ES-I3 (cell line): ENCODE measurements at regions not wholly inside any gene's neighbourhood (a gene's known extent, or its start where the extent isn't known, plus 50 kb on each side); places are given as distances from the start of the nearest gene placed in this dataset.

Source experiments
- H3K36me3 ChIP-seq: 2 replicates; pipeline ENCODE4 v1.6.1; 2013; ENCODE audit warnings: mild to moderate bottlenecking, low read length, control low read depth, moderate library complexity; ENCODE audit not compliant: insufficient read depth
- H3K4me1 ChIP-seq: 2 replicates; pipeline ENCODE4 v1.6.1; 2013; ENCODE audit warnings: mild to moderate bottlenecking, control low read depth, low read length; ENCODE audit not compliant: insufficient read depth
- H3K9ac ChIP-seq: 2 replicates; pipeline ENCODE4 v1.6.1; 2013; ENCODE audit warnings: low read depth, mild to moderate bottlenecking, low read length, moderate library complexity
- H3K9me3 ChIP-seq: 2 replicates; pipeline ENCODE4 v1.6.1; 2013; ENCODE audit warnings: mild to moderate bottlenecking, low read length, moderate library complexity; ENCODE audit not compliant: control insufficient read depth, insufficient read depth

GRCh38 chr14:97262336-97262735, 465.2 kb downstream of the VRK1 start:
- Histone ChIP-seq H3K4me1 (peaks cover 5% of the 10 kb centered on the region; the same call in 1 of the 2 replicates), H3K9ac (no peak overlapping the region), H3K36me3 (no peaks in the 10 kb centered on the region), H3K9me3 (peaks cover 3% of the 10 kb centered on the region; the same call in 1 of the 2 replicates)

- Histone ChIP-seq H3K9ac (no peak overlapping the region), H3K9me3 (peaks cover 3% of the 10 kb centered on the region; the same call in 1 of the 2 replicates), H3K36me3 (no peaks in the 10 kb centered on the region), H3K4me1 (peaks cover 16% of the 10 kb centered on the region; the same call in 1 of the 2 replicates)
Observed at GRCh38 chr14:97264516-97265230, 467.5 kb downstream of the VRK1 start.

- no peak overlapping the region for H3K9ac ChIP-seq
- peaks cover under 1% of the 10 kb centered on the region; the same call in 1 of the 2 replicates for H3K9me3 ChIP-seq
- H3K36me3 ChIP-seq, result no peaks in the 10 kb centered on the region
- peaks cover 16% of the 10 kb centered on the region; the same call in 1 of the 2 replicates for H3K4me1 ChIP-seq
Observed at GRCh38 chr14:97266653-97267052, 469.5 kb downstream of the VRK1 start.

- Histone ChIP-seq H3K36me3 (no peaks in the 10 kb centered on the region), H3K9me3 (no peaks in the 10 kb centered on the region), H3K9ac (no peak overlapping the region), H3K4me1 (peaks cover 16% of the 10 kb centered on the region; the same call in 1 of the 2 replicates)
Observed at GRCh38 chr14:97267509-97267908, 470.3 kb downstream of the VRK1 start.

GRCh38 chr14:97268097-97268496, 470.9 kb downstream of the VRK1 start:
- no peaks in the 10 kb centered on the region for H3K36me3 ChIP-seq
- H3K9ac ChIP-seq, result no peak overlapping the region
- peaks cover 16% of the 10 kb centered on the region; the same call in 1 of the 2 replicates for H3K4me1 ChIP-seq
- H3K9me3 ChIP-seq, result no peaks in the 10 kb centered on the region

- H3K9ac ChIP-seq, result no peak overlapping the region
- H3K4me1 ChIP-seq, result peaks cover 16% of the 10 kb centered on the region; the same call in 1 of the 2 replicates
Observed at GRCh38 chr14:97270308-97270707, 473.1 kb downstream of the VRK1 start.

GRCh38 chr14:97271451-97271960, 474.3 kb downstream of the VRK1 start:
- no peaks in the 10 kb centered on the region for H3K36me3 ChIP-seq
- peaks cover 11% of the 10 kb centered on the region; the same call in 1 of the 2 replicates for H3K4me1 ChIP-seq
- no peak overlapping the region for H3K9ac ChIP-seq
- no peaks in the 10 kb centered on the region for H3K9me3 ChIP-seq

More at GRCh38 chr14:97270308-97270707, 473.1 kb downstream of the VRK1 start:
- no peaks in the 10 kb centered on the region for H3K36me3 ChIP-seq
- no peaks in the 10 kb centered on the region for H3K9me3 ChIP-seq

- Histone ChIP-seq H3K9me3 (no peaks in the 10 kb centered on the region), H3K9ac (no peak overlapping the region), H3K36me3 (no peaks in the 10 kb centered on the region), H3K4me1 (peaks cover 4% of the 10 kb centered on the region)
Observed at GRCh38 chr14:97273540-97273939, 476.4 kb downstream of the VRK1 start.

- no peak overlapping the region for H3K9ac ChIP-seq
Observed at GRCh38 chr14:97274626-97275025, 477.4 kb downstream of the VRK1 start.

GRCh38 chr14:97275276-97275675, 478.1 kb downstream of the VRK1 start:
- Histone ChIP-seq H3K4me1 (peaks cover 4% of the 10 kb centered on the region), H3K9ac (no peak overlapping the region), H3K36me3 (no peaks in the 10 kb centered on the region), H3K9me3 (no peaks in the 10 kb centered on the region)

More at GRCh38 chr14:97274626-97275025, 477.4 kb downstream of the VRK1 start:
- peaks cover 4% of the 10 kb centered on the region for H3K4me1 ChIP-seq
- no peaks in the 10 kb centered on the region for H3K36me3 ChIP-seq
- no peaks in the 10 kb centered on the region for H3K9me3 ChIP-seq

GRCh38 chr14:97276573-97276972, 479.4 kb downstream of the VRK1 start:
- Histone ChIP-seq H3K9ac (no peak overlapping the region), H3K9me3 (no peaks in the 10 kb centered on the region), H3K4me1 (peaks cover 12% of the 10 kb centered on the region), H3K36me3 (no peaks in the 10 kb centered on the region)

GRCh38 chr14:97277711-97278110, 480.5 kb downstream of the VRK1 start:
- Histone ChIP-seq H3K9me3 (no peaks in the 10 kb centered on the region), H3K36me3 (no peaks in the 10 kb centered on the region), H3K4me1 (peaks cover 12% of the 10 kb centered on the region), H3K9ac (no peak overlapping the region)

GRCh38 chr14:97280526-97280925, 483.3 kb downstream of the VRK1 start:
- no peak overlapping the region for H3K9ac ChIP-seq

GRCh38 chr14:97281741-97282140, 484.6 kb downstream of the VRK1 start:
- no peaks in the 10 kb centered on the region for H3K9me3 ChIP-seq
- peaks cover 12% of the 10 kb centered on the region for H3K4me1 ChIP-seq
- no peak overlapping the region for H3K9ac ChIP-seq
- no peaks in the 10 kb centered on the region for H3K36me3 ChIP-seq

More at GRCh38 chr14:97280526-97280925, 483.3 kb downstream of the VRK1 start:
- no peaks in the 10 kb centered on the region for H3K36me3 ChIP-seq
- H3K9me3 ChIP-seq, result no peaks in the 10 kb centered on the region
- H3K4me1 ChIP-seq, result peaks cover 12% of the 10 kb centered on the region
